GM18519 (cell line): ENCODE measurements at regions not wholly inside any gene's neighbourhood (a gene's known extent, or its start where the extent isn't known, plus 50 kb on each side); places are given as distances from the start of the nearest gene placed in this dataset.

Experiments used
- ATAC-seq: cut with Tn5 transposase; IDR thresholded peaks from one replicate; pipeline ENCODE4 v1.9.1; 2021; ENCODE audit warnings: mild to moderate bottlenecking, moderate library complexity; ENCODE audit not compliant: unreplicated experiment, low FRiP score

- ATAC-seq, result no peak
Measured at GRCh38 chr4:10336471-10336870, 120.8 kb downstream of the ZNF518B start.

DNA sequence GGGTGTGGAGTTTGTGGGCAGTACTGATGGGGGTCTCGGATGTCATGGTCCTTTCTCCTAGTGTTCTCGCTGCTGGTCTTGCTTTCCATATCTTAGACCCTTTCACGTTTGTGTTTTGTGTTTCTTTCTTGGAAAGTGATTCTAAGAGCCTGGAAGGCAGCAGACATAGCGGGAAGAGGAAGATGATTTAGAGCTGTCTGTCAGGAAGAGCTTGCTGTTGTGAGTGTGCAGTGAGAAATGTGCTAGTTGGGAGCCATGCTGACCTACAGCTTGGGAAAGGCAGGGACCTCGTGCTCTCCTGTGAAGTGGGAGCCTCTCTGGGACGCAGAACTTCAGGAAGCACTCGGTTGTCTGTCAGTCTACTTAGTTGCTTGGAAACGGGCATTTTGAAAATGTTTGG lies 122.2 kb downstream of the ZNF518B start:
- ATAC-seq, result no peak

- ATAC-seq, result no peak
Measured at GRCh38 chr4:10334506-10335028, 122.7 kb downstream of the ZNF518B start.

DNA sequence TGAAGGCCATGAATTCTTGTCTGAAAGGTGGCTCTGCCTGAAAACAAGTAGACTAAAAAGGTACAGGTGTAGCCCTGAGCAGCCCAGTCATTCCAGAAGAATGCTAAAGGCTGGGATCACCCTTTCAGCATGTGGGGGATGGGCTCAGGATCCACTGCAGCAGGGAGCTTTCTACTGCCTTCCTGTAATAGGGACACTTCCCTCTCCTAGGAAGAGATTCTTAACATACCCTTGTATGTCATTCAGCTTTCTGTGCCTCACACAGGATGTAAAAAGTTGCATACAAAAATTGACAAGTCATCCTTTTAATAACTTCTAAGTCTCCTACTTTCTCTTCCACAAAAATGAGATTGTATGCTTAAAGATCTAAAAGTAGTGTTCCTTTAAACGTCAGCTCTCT lies 123.3 kb downstream of the ZNF518B start:
- ATAC-seq, result no peak

DNA sequence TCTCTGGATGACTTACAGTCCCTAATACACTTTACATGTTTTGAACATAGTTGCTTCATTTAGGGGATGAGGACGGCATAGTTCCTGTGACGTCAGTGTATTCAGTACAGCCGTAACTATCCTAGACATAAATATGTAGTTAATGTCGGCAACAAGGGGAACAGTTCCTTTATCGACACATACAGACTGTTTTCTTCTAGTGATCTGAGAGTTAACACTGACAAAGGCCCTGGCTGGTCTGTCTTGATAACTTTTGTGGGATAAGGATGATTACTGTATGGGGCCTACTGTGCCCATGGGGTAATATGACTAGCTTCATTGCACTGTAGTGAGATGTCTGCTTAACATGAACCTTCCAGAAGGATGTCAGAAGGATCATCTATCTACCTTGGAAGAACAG lies 131.2 kb downstream of the ZNF518B start:
- no peak for ATAC-seq

GRCh38 chr4:10321931-10322330 lies 135.3 kb downstream of the ZNF518B start:
- ATAC-seq, result no peak

DNA sequence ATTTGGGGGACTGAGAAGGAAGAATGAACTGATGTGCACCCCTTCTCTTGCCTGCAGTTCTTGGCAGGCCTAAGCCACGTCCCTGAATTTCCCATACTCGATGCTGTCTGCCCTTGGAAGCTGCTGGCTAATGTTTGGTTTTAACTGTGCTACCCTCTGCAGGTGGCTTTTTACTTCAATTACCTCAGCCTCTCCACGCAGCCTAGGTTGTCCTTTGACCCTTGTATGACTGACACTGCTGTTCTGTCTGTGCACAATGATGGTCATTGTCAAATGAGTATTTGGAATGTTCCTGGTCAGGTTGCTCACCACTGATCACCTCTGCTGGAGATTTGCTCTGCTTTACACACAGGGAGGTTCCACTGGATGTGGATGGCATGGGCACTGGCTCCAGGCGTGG lies 137.1 kb downstream of the ZNF518B start:
- ATAC-seq, result no peak

DNA sequence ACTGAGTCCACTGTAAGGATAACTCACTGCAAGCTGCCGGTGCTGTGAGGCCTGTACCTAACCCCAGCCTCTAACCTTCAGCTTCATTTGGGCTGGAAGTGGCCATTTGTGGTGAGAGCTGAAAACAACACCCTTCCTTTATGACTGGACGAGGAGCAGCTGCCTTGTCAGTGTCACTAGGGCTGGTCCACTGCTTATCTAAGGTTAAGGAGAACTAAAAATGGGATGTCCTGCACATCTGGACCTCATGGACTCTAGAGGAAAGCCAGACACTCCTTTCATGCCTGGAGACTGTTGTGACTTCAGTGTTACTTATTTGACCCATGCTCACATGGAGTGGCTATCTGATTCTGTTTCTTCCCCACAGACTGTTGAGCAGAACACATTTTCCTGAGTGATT lies 139.9 kb downstream of the ZNF518B start:
- no peak for ATAC-seq

- ATAC-seq, result no peak
Measured at GRCh38 chr4:10316851-10317250, 140.4 kb downstream of the ZNF518B start.

DNA sequence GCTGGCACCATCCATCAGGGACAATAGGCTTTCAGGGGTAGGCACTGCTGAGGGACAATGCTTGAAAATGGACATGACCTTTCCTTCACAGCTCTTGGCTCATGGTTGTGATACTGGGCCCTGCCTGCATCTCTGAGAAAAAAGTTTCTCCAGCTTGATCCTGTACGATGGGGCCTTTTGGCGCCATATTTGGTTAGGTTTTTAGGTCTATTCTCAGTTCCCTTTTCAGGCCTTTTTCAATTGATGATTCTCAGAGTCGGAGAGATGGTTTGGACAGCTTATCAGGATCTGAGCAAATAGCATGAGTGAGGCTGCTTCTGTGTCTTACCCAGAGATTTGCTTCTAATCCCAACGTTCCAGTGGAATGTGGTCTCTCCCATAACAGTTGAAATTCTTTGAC lies 141.6 kb downstream of the ZNF518B start:
- ATAC-seq, result no peak

DNA sequence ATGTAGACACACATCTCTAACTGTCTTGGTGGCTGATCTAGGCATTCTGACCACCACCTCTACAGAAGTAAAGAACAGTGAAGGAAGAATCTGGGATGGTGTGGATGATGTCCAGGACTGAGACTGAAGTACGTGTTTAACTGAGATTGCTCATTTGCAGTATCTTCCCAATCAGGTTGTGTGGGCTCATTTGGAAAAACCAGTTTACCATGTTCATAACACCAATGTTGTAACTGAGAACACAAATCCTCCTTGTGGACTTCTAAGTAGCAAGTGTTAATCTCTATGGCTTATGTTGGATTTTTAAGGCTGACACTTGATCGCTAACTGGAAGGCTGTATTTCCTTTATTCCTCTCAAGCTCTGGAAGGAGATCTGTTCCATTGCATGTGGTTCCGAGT lies 144.7 kb downstream of the ZNF518B start:
- ATAC-seq, result no peak

DNA sequence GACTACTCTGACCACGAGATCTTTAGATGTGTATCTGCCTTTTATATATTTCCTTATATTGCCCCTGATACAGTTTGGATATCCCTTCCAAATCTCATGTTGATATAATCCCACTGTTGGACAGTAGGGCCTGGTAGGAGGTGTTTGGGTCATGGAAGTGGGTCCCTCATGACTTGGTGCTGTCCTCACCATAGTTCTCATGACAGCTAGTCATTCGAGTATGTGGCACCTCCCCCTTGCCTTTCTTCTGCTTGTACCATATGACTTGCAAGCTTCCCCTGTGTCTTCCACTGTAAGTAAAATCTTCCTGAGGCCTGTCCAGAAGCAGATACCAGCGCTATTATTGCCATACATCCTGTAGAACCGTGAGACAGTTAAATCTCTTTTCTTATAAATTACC lies 145.3 kb downstream of the ZNF518B start:
- ATAC-seq, result no peak

DNA sequence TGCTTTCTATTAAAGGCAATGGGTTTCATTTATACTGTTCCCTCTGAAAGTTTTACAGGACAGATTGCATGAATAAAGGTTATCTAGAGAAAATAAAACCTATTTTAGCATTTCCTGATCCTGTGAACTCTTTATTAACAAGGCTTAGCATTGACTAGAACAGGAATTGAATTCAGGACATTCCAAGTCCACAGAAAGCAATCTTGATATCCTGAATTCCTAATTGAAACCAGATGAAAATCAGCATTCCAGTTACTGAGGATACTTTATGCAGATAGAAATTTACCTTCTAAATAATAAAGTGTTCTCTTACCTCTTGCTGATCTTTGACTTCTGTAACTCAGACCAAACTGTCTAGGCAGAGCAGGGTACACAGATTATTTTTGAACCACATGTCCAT lies 151.4 kb downstream of the ZNF518B start:
- no peak for ATAC-seq

DNA sequence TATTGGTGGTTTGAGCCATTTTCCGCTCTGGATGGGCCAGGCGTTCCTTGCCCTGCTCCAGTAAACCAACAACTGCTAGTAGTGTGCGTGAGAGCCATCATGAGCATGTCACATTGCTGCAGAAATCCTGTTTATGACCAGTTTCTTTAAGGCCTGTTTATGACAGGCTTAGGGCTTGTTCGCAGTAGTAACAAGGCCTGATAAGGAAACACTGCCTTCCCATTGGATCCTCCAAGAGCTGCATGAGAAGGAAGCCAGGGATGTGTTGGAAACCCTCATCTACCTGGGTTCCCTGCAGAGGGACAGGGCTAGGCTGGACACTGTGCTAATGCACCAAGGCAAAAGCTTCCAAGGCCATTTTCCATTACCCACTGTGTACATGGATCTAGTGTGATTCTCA lies 153.9 kb downstream of the ZNF518B start:
- ATAC-seq, result no peak

GRCh38 chr4:10302096-10302495 lies 155.1 kb downstream of the ZNF518B start:
- ATAC-seq, result no peak

GRCh38 chr4:10299601-10300000 lies 157.6 kb downstream of the ZNF518B start:
- ATAC-seq, result no peak

- no peak for ATAC-seq
Measured at GRCh38 chr4:10298681-10299080, 158.5 kb downstream of the ZNF518B start.

DNA sequence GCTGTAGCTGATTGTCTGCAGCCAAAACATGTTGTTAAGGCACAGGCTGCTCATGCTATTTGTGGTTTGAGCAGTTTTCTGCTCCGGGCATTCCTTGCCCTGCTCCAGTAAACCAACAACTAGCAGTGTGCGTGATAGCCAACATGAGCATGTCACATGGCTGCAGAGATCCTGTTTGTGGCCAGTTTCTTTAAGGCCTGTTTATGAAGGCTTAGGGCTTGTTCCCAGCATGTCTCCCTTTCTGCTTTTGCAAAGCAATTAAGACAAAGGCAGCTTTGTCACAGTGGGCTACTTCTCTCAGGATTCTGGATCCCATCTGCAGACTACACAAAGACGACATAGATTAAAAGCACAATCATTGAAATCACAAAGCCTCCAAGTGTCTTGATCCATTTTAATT lies 160.5 kb downstream of the ZNF518B start:
- ATAC-seq, result no peak

- ATAC-seq, result no peak
Measured at GRCh38 chr4:10295301-10295700, 161.9 kb downstream of the ZNF518B start.

DNA sequence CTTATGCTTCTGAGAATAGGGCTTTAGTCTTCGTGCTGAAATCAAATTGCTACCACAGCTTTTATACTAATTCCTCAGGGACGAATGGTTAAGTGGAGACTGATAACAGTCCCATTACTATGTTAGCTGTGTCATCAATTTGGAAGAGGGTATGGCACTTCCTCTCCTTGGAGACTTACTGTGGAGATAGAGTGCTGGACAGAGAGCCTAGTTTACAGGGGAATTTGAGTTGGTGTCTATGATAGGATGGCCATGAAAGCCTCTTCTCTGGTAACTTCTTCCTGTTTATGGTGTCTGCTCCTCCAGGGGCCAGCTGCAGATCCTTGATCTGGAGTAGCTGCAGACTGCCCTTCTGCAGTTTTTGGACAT lies 167.7 kb downstream of the ZNF518B start:
- no peak for ATAC-seq

- ATAC-seq, result no peak
Measured at GRCh38 chr4:10288830-10289537, 168.2 kb downstream of the ZNF518B start.

- ATAC-seq, result no peak
Measured at GRCh38 chr4:10285028-10285427, 168.4 kb upstream of the WDR1 start.

- ATAC-seq, result no peak
Measured at GRCh38 chr4:10283761-10284160, 167.2 kb upstream of the WDR1 start.
